ENCODE measurements at regions not wholly inside any gene's neighbourhood (a gene's known extent, or its start where the extent isn't known, plus 50 kb on each side); places are given as distances from the start of the nearest gene placed in this dataset.

- Histone ChIP-seq H3K4me3 (ENCODE audit: low read depth, low read length) (no peak overlapping the region), H3K27ac (ENCODE audit: extremely low read depth, low read depth, low read length) (no peak overlapping the region), H3K36me3 (ENCODE audit: control insufficient read depth in 2 of 2, insufficient read depth in 1 of 2, low read length in 2 of 2) (no peaks in the 10 kb centered on the region), H3K4me1 (ENCODE audit: control insufficient read depth, insufficient read depth, low read length) (no peaks in the 10 kb centered on the region), H3K9me3 (ENCODE audit: control insufficient read depth, insufficient read depth, low read depth, low read length) (no peaks in the 10 kb centered on the region)
- ChIA-PET CTCF (interaction anchor here (0.6 to 0.7 kb wide), 3 partner anchors 15 to 237 kb away, joined by 3 read pairs; no protein-coding TSS in a partner anchor), POLR2A (no interaction called here)
- TF ChIP-seq, protein P1, sequence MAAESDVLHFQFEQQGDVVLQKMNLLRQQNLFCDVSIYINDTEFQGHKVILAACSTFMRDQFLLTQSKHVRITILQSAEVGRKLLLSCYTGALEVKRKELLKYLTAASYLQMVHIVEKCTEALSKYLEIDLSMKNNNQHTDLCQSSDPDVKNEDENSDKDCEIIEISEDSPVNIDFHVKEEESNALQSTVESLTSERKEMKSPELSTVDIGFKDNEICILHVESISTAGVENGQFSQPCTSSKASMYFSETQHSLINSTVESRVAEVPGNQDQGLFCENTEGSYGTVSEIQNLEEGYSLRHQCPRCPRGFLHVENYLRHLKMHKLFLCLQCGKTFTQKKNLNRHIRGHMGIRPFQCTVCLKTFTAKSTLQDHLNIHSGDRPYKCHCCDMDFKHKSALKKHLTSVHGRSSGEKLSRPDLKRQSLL (tag by site-specific recombination; IDR thresholded peaks at IDR 0.05): no peak
- no peak for TF ChIP-seq ZNF48 (tag by site-specific recombination; IDR thresholded peaks at IDR 0.05)
- TF ChIP-seq ZNF701 (tag by site-specific recombination; IDR thresholded peaks at IDR 0.05): no peak
- no peak for TF ChIP-seq ZNF248 (tag by site-specific recombination; IDR thresholded peaks at IDR 0.05)
- TF ChIP-seq REPIN1 (tag by site-specific recombination; IDR thresholded peaks at IDR 0.05; ENCODE audit: low read depth): no peak
- no peak for TF ChIP-seq BCL6B (tag by site-specific recombination; IDR thresholded peaks at IDR 0.05)
- TF ChIP-seq, protein P2, sequence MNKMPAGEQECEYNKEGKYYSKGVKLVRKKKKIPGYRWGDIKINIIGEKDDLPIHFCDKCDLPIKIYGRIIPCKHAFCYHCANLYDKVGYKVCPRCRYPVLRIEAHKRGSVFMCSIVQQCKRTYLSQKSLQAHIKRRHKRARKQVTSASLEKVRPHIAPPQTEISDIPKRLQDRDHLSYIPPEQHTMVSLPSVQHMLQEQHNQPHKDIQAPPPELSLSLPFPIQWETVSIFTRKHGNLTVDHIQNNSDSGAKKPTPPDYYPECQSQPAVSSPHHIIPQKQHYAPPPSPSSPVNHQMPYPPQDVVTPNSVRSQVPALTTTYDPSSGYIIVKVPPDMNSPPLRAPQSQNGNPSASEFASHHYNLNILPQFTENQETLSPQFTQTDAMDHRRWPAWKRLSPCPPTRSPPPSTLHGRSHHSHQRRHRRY (tag by site-specific recombination; IDR thresholded peaks at IDR 0.05): no peak
- no peak for TF ChIP-seq ZNF19 (tag by site-specific recombination; IDR thresholded peaks at IDR 0.05; ENCODE audit: low read depth)
- TF ChIP-seq KLF9 (tag by site-specific recombination; IDR thresholded peaks at IDR 0.05; ENCODE audit: low read depth): no peak
- TF ChIP-seq GLIS2 (tag by site-specific recombination; IDR thresholded peaks at IDR 0.05): no peak
- no peak for TF ChIP-seq ZNF521 (tag by site-specific recombination; IDR thresholded peaks at IDR 0.05)
- TF ChIP-seq, protein P3, sequence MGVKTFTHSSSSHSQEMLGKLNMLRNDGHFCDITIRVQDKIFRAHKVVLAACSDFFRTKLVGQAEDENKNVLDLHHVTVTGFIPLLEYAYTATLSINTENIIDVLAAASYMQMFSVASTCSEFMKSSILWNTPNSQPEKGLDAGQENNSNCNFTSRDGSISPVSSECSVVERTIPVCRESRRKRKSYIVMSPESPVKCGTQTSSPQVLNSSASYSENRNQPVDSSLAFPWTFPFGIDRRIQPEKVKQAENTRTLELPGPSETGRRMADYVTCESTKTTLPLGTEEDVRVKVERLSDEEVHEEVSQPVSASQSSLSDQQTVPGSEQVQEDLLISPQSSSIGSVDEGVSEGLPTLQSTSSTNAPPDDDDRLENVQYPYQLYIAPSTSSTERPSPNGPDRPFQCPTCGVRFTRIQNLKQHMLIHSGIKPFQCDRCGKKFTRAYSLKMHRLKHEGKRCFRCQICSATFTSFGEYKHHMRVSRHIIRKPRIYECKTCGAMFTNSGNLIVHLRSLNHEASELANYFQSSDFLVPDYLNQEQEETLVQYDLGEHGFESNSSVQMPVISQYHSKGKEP (tag by site-specific recombination; IDR thresholded peaks at IDR 0.05): no peak
- no peak for TF ChIP-seq KLF7 (tag by site-specific recombination; IDR thresholded peaks at IDR 0.05; ENCODE audit: borderline replicate concordance)
- TF ChIP-seq, protein P4, sequence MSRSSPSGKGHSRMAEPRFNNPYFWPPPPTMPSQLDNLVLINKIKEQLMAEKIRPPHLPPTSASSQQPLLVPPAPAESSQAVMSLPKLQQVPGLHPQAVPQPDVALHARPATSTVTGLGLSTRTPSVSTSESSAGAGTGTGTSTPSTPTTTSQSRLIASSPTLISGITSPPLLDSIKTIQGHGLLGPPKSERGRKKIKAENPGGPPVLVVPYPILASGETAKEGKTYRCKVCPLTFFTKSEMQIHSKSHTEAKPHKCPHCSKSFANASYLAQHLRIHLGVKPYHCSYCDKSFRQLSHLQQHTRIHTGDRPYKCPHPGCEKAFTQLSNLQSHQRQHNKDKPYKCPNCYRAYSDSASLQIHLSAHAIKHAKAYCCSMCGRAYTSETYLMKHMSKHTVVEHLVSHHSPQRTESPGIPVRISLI (tag by site-specific recombination; IDR thresholded peaks at IDR 0.05): no peak
- no peak for TF ChIP-seq ZNF626 (tag by site-specific recombination; IDR thresholded peaks at IDR 0.05)
- TF ChIP-seq SP7 (tag by site-specific recombination; IDR thresholded peaks at IDR 0.05): no peak
- TF ChIP-seq MZF1 (tag by site-specific recombination; IDR thresholded peaks at IDR 0.05; ENCODE audit: borderline replicate concordance): no peak
- no peak for TF ChIP-seq ZSCAN16 (tag by site-specific recombination; IDR thresholded peaks at IDR 0.05)
- no peak for TF ChIP-seq ZFP3 (tag by site-specific recombination; IDR thresholded peaks at IDR 0.05; ENCODE audit: low read depth)
Measured at GRCh38 chr4:184896868-184897715, 71.3 kb upstream of the ACSL1 start.

Data from HEK293 (cell line).